K562 (cell line): ENCODE measurements at regions not wholly inside any gene's neighbourhood (a gene's known extent, or its start where the extent isn't known, plus 50 kb on each side); places are given as distances from the start of the nearest gene placed in this dataset.
A peak's percentile ranks its signal among the peaks of the same experiment; 100 is the strongest.

ENCODE experiments used
- DPF2 ChIP-seq: fragments of 450-650 bp; IDR thresholded peaks from 2 replicates; pipeline ENCODE4 v1.6.1; 2016
- ELK3 ChIP-seq: fragments of 450-650 bp; formaldehyde crosslinking; IDR thresholded peaks from 2 replicates; pipeline ENCODE4 v1.4.0; 2020; ENCODE audit warnings: mild to moderate bottlenecking
- ETV5 ChIP-seq: sonication (generic); formaldehyde crosslinking; IDR thresholded peaks from 2 replicates; pipeline ENCODE4 v1.4.0; 2020; ENCODE audit warnings: low read depth, mild to moderate bottlenecking, missing genetic modification reagents
- FOXK2 ChIP-seq, 2 experiments: fragments of 450-650 bp; IDR thresholded peaks in 1 of 2; conservative IDR thresholded peaks in 1 of 2; 2 replicates each; pipeline ENCODE4 v1.6.1; 2016; ENCODE audit warnings: low read depth in 2 of 2, mild to moderate bottlenecking in 1 of 2
- KDM5B ChIP-seq: fragments of 200-600 bp; sonication (generic); IDR thresholded peaks from 2 replicates; pipeline ENCODE4 v1.6.1; 2012; ENCODE audit warnings: low read depth, mild to moderate bottlenecking, moderate library complexity, low read length, control low read depth, inconsistent platforms; ENCODE audit not compliant: insufficient replicate concordance
- NR3C1 ChIP-seq: sonication (generic); formaldehyde crosslinking; IDR thresholded peaks from 2 replicates; pipeline ENCODE4 v1.8.1; 2022; ENCODE audit warnings: missing genetic modification reagents
- POLR2H ChIP-seq: IDR thresholded peaks from 2 replicates; pipeline ENCODE4 v1.6.1; 2016; ENCODE audit warnings: missing genetic modification characterization, low read depth, mild to moderate bottlenecking, control low read depth, missing compliant biosample characterization, moderate library complexity
- RAD51 ChIP-seq: fragments of 450-650 bp; IDR thresholded peaks from 2 replicates; pipeline ENCODE4 v1.7.1; 2016; ENCODE audit warnings: low read depth, mild to moderate bottlenecking, borderline replicate concordance
- TCF7 ChIP-seq: sonication (generic); IDR thresholded peaks from 2 replicates; pipeline ENCODE4 v1.6.1; 2016; ENCODE audit warnings: antibody characterized with exemption, borderline replicate concordance
- ZFP1 ChIP-seq: fragments of 450-650 bp; formaldehyde crosslinking; IDR thresholded peaks from 2 replicates; pipeline ENCODE4 v1.4.0; 2020; ENCODE audit warnings: mild to moderate bottlenecking, mixed read lengths
- ZNF140 ChIP-seq: fragments of 250-450 bp; sonication (Bioruptor Pico); IDR thresholded peaks from 2 replicates; pipeline ENCODE4 v1.8.0; 2021; ENCODE audit warnings: moderate library complexity, mild to moderate bottlenecking, inconsistent platforms
- ZNF232 ChIP-seq: sonication (generic); formaldehyde crosslinking; IDR thresholded peaks from 2 replicates; pipeline ENCODE4 v1.8.0; 2022; ENCODE audit warnings: mild to moderate bottlenecking, missing genetic modification reagents
- ZNF277 ChIP-seq: fragments of 250-450 bp; sonication (Bioruptor Pico); IDR thresholded peaks from 2 replicates; pipeline ENCODE4 v1.8.0; 2022; ENCODE audit warnings: inconsistent platforms, mild to moderate bottlenecking, moderate library complexity, borderline replicate concordance
- ZNF280A ChIP-seq: fragments of 450-650 bp; IDR thresholded peaks from 2 replicates; pipeline ENCODE4 v1.6.1; 2018; ENCODE audit warnings: mild to moderate bottlenecking, low read depth; ENCODE audit not compliant: partially characterized antibody
- ZNF384 ChIP-seq: IDR thresholded peaks from 2 replicates; pipeline ENCODE4 v1.6.1; 2012; ENCODE audit warnings: low read depth, low read length, improper control_type of control experiment
- ZNF431 ChIP-seq: sonication (generic); formaldehyde crosslinking; IDR thresholded peaks from 2 replicates; pipeline ENCODE4 v1.8.0; 2022; ENCODE audit warnings: mild to moderate bottlenecking, missing genetic modification reagents
- TF ChIP-seq, protein P1 (sequence below): sonication (generic); formaldehyde crosslinking; IDR thresholded peaks from 2 replicates; pipeline ENCODE4 v1.5.0; 2020; ENCODE audit warnings: missing genetic modification reagents
- TF ChIP-seq, protein P2 (sequence below): fragments of 250-450 bp; sonication (Bioruptor Pico); IDR thresholded peaks from 2 replicates; pipeline ENCODE4 v1.9.0; 2021; ENCODE audit warnings: mild to moderate bottlenecking
- TF ChIP-seq, protein P3 (sequence below): fragments of 450-650 bp; IDR thresholded peaks from 2 replicates; pipeline ENCODE4 v1.6.1; 2017; ENCODE audit warnings: antibody characterized with exemption

DNA sequence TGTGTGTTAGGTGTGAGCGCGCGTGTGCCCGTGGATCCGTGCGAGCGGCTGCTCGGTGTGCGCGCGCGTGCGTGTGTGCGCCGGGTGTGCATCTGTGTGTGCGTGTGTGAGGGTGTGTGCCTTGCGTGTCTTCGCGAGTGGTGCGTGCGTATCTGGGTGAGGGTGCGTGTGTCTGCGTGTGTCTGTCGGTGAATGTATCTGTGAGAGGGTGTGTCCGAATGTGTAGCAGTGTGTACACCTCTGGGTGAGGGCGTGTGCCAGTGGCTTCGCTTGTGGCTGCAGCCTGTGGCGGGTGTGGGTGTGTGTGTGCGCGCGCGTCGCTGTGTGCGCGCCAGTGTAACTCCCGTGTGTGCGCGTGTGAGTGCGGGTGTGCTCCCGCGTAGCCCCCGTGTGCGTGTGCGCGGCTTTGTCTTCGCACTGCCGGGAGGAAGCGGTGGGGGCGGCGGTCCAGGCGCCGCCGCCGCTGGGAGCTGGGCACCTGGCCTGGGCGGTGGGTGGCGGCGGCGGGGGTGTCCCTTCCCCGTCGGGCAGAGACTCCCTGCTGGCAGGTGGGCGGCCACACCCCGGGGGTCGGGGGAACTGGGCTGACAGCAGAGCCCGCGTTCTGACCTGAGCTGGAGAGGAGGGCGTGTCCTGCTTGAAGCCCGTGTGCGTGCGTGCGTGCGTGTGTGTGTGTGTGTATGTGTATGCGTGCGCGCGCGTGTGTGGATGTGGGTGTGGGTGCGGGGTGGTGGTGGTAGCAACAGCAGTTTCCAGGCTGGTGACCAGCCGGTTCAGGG lies 61.3 kb upstream of the EPB41L1 start (continued):
- TF ChIP-seq ZNF280A (no peak), ZNF384 (no peak), KDM5B (peak; percentile 57), RAD51 (no peak), ETV5 (CRISPR knock-in tag) (no peak), TCF7 (no peak), ELK3 (CRISPR knock-in tag) (no peak), ZNF431 (CRISPR knock-in tag) (0 out of 2 replicates have a peak, but pooled peaks have one; percentile 25), DPF2 (no peak), ZNF140 (CRISPR knock-in tag) (no peak), POLR2H (tag) (no peak), FOXK2 (conservative IDR thresholded peaks at IDR 0.05 in 1 of 2, IDR thresholded peaks at IDR 0.05 in 1 of 2; ENCODE audit: low read depth in 2 of 2) (0 out of 4 replicates have a peak, but pooled peaks of 1 of the 2 experiments have one; percentile 28), NR3C1 (CRISPR knock-in tag) (no peak), ZNF232 (CRISPR knock-in tag) (no peak), ZFP1 (CRISPR knock-in tag) (no peak), ZNF277 (CRISPR knock-in tag) (no peak)
- TF ChIP-seq, protein P1, sequence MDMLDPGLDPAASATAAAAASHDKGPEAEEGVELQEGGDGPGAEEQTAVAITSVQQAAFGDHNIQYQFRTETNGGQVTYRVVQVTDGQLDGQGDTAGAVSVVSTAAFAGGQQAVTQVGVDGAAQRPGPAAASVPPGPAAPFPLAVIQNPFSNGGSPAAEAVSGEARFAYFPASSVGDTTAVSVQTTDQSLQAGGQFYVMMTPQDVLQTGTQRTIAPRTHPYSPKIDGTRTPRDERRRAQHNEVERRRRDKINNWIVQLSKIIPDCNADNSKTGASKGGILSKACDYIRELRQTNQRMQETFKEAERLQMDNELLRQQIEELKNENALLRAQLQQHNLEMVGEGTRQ = no peak
- TF ChIP-seq, protein P2, sequence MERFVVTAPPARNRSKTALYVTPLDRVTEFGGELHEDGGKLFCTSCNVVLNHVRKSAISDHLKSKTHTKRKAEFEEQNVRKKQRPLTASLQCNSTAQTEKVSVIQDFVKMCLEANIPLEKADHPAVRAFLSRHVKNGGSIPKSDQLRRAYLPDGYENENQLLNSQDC (CRISPR knock-in tag) = no peak
- TF ChIP-seq, protein P3, sequence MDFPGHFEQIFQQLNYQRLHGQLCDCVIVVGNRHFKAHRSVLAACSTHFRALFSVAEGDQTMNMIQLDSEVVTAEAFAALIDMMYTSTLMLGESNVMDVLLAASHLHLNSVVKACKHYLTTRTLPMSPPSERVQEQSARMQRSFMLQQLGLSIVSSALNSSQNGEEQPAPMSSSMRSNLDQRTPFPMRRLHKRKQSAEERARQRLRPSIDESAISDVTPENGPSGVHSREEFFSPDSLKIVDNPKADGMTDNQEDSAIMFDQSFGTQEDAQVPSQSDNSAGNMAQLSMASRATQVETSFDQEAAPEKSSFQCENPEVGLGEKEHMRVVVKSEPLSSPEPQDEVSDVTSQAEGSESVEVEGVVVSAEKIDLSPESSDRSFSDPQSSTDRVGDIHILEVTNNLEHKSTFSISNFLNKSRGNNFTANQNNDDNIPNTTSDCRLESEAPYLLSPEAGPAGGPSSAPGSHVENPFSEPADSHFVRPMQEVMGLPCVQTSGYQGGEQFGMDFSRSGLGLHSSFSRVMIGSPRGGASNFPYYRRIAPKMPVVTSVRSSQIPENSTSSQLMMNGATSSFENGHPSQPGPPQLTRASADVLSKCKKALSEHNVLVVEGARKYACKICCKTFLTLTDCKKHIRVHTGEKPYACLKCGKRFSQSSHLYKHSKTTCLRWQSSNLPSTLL = peak; percentile 57; the same call in 1 of the 2 replicates
